HEK293 (cell line): ENCODE measurements at regions not wholly inside any gene's neighbourhood (a gene's known extent, or its start where the extent isn't known, plus 50 kb on each side); places are given as distances from the start of the nearest gene placed in this dataset.

Source experiments
- CTCF ChIA-PET: fragments of 350-600 bp; formaldehyde crosslinking; extraction: SDS; loops from one replicate; lab custom pipeline; 2021; ENCODE audit warnings: antibody characterized with exemption; lab: Yijun Ruan, JAX
- POLR2A ChIA-PET: fragments of 300-600 bp; formaldehyde crosslinking; extraction: SDS; loops from one replicate; lab custom pipeline; 2020; ENCODE audit warnings: antibody characterized with exemption, inconsistent platforms; lab: Yijun Ruan, JAX
- H3K27ac ChIP-seq: fragments of 200-500 bp; sonication (Bioruptor generic); 2 replicates; pipeline ENCODE4 v1.5.1; 2014; ENCODE audit warnings: low read depth, low read length, control low read depth, inconsistent platforms; ENCODE audit errors: extremely low read depth
- H3K36me3 ChIP-seq, 2 experiments: fragments of 200-500 bp in 1 of 2; sonication (Bioruptor generic) in 1 of 2; 1 replicate in 1 of 2; 2 replicates in 1 of 2; pipeline ENCODE4 v1.5.1; 2014 to 2017; ENCODE audit warnings: inconsistent platforms in 2 of 2, low read length in 2 of 2; ENCODE audit not compliant: control insufficient read depth in 2 of 2, insufficient read depth in 1 of 2
- H3K4me1 ChIP-seq: fragments of 200-500 bp; sonication (Bioruptor generic); 2 replicates; pipeline ENCODE4 v1.5.1; 2014; ENCODE audit warnings: mild to moderate bottlenecking, low read length, inconsistent platforms; ENCODE audit not compliant: control insufficient read depth, insufficient read depth
- H3K4me3 ChIP-seq: 2 replicates; pipeline ENCODE4 v1.5.1; 2011; ENCODE audit warnings: low read depth, mild to moderate bottlenecking, control low read depth, low read length, moderate library complexity
- H3K9me3 ChIP-seq: fragments of 200-500 bp; sonication (Bioruptor generic); 2 replicates; pipeline ENCODE4 v1.5.1; 2014; ENCODE audit warnings: low read depth, low read length, inconsistent platforms; ENCODE audit not compliant: control insufficient read depth, insufficient read depth
- GFI1B ChIP-seq: fragments of 450-650 bp; formaldehyde crosslinking; IDR thresholded peaks from 2 replicates; pipeline ENCODE4 v1.5.1; 2016; ENCODE audit warnings: missing biosample characterization, missing genetic modification characterization
- HOXC10 ChIP-seq: sonication (generic); formaldehyde crosslinking; IDR thresholded peaks from 2 replicates; pipeline ENCODE4 v1.8.1; 2023; ENCODE audit warnings: mild to moderate bottlenecking, missing genetic modification reagents
- OSR2 ChIP-seq: fragments of 450-650 bp; formaldehyde crosslinking; IDR thresholded peaks from 2 replicates; pipeline ENCODE4 v1.5.1; 2016; ENCODE audit warnings: missing biosample characterization, missing genetic modification characterization
- OVOL3 ChIP-seq: fragments of 450-650 bp; formaldehyde crosslinking; IDR thresholded peaks from 2 replicates; pipeline ENCODE4 v1.5.1; 2016; ENCODE audit warnings: missing biosample characterization, missing genetic modification characterization
- PRDM2 ChIP-seq: fragments of 450-650 bp; formaldehyde crosslinking; IDR thresholded peaks from 2 replicates; pipeline ENCODE4 v1.5.1; 2016; ENCODE audit warnings: missing biosample characterization, missing genetic modification characterization, borderline replicate concordance
- SP7 ChIP-seq: fragments of 450-650 bp; formaldehyde crosslinking; IDR thresholded peaks from 2 replicates; pipeline ENCODE4 v1.5.1; 2016; ENCODE audit warnings: missing biosample characterization, missing genetic modification characterization
- ZBTB48 ChIP-seq: fragments of 450-650 bp; formaldehyde crosslinking; IDR thresholded peaks from 2 replicates; pipeline ENCODE4 v1.5.1; 2016; ENCODE audit warnings: missing biosample characterization, missing genetic modification characterization
- ZNF112 ChIP-seq: fragments of 450-650 bp; formaldehyde crosslinking; IDR thresholded peaks from 2 replicates; pipeline ENCODE4 v1.5.0; 2017; ENCODE audit warnings: missing biosample characterization, missing genetic modification characterization
- ZNF148 ChIP-seq: fragments of 450-650 bp; formaldehyde crosslinking; IDR thresholded peaks from 2 replicates; pipeline ENCODE4 v1.5.0; 2017; ENCODE audit warnings: missing biosample characterization, missing genetic modification characterization, borderline replicate concordance
- ZNF2 ChIP-seq: fragments of 450-650 bp; formaldehyde crosslinking; IDR thresholded peaks from 2 replicates; pipeline ENCODE4 v1.5.1; 2016; ENCODE audit warnings: missing biosample characterization, missing genetic modification characterization
- ZNF214 ChIP-seq: fragments of 450-650 bp; formaldehyde crosslinking; IDR thresholded peaks from 2 replicates; pipeline ENCODE4 v1.5.1; 2017; ENCODE audit warnings: missing biosample characterization, mild to moderate bottlenecking, missing genetic modification characterization, borderline replicate concordance
- ZNF239 ChIP-seq: fragments of 450-650 bp; formaldehyde crosslinking; IDR thresholded peaks from 2 replicates; pipeline ENCODE4 v1.5.1; 2016; ENCODE audit warnings: missing biosample characterization, missing genetic modification characterization
- ZNF366 ChIP-seq: fragments of 450-650 bp; formaldehyde crosslinking; conservative IDR thresholded peaks from 2 replicates; pipeline ENCODE4 v1.5.1; 2016; ENCODE audit warnings: missing biosample characterization, missing genetic modification characterization
- ZNF426 ChIP-seq: fragments of 450-650 bp; formaldehyde crosslinking; IDR thresholded peaks from 2 replicates; pipeline ENCODE4 v1.5.1; 2017; ENCODE audit warnings: missing biosample characterization, missing genetic modification characterization, mild to moderate bottlenecking, inconsistent platforms, moderate library complexity
- ZNF561 ChIP-seq: fragments of 450-650 bp; IDR thresholded peaks from 2 replicates; pipeline ENCODE4 v1.5.1; 2018; ENCODE audit warnings: missing biosample characterization, missing genetic modification characterization, borderline replicate concordance
- ZNF639 ChIP-seq: fragments of 450-650 bp; formaldehyde crosslinking; IDR thresholded peaks from 2 replicates; pipeline ENCODE4 v1.5.1; 2016; ENCODE audit warnings: missing biosample characterization, missing genetic modification characterization
- ZNF664 ChIP-seq: fragments of 450-650 bp; formaldehyde crosslinking; IDR thresholded peaks from 2 replicates; pipeline ENCODE4 v1.5.1; 2016; ENCODE audit warnings: missing biosample characterization, missing genetic modification characterization
- ZNF707 ChIP-seq: fragments of 450-650 bp; formaldehyde crosslinking; IDR thresholded peaks from 2 replicates; pipeline ENCODE4 v1.5.1; 2016; ENCODE audit warnings: missing biosample characterization, missing genetic modification characterization
- ZNF830 ChIP-seq: fragments of 450-650 bp; IDR thresholded peaks from 2 replicates; pipeline ENCODE4 v1.5.0; 2018; ENCODE audit warnings: missing biosample characterization, missing genetic modification characterization, low read depth, mild to moderate bottlenecking, moderate library complexity
- ZSCAN30 ChIP-seq: fragments of 450-650 bp; IDR thresholded peaks from 2 replicates; pipeline ENCODE4 v1.5.1; 2018; ENCODE audit warnings: missing biosample characterization, mild to moderate bottlenecking, missing genetic modification characterization, moderate library complexity
- ZXDB ChIP-seq: fragments of 450-650 bp; formaldehyde crosslinking; IDR thresholded peaks from 2 replicates; pipeline ENCODE4 v1.5.1; 2016; ENCODE audit warnings: missing biosample characterization, missing genetic modification characterization

GRCh38 chr15:62862717-62863116 lies 179.8 kb upstream of the TPM1 start:
- no peak overlapping the region for H3K4me3 ChIP-seq
- TF ChIP-seq ZNF112: no peak
- no peak for TF ChIP-seq HOXC10 (CRISPR knock-in tag)
- CTCF ChIA-PET: no interaction called here
- no peaks in the 10 kb centered on the region for H3K36me3 ChIP-seq
- H3K4me1 ChIP-seq: no peaks in the 10 kb centered on the region
- H3K9me3 ChIP-seq: no peaks in the 10 kb centered on the region
- H3K27ac ChIP-seq: no peak overlapping the region
- POLR2A ChIA-PET: no interaction called here

- ChIA-PET CTCF (interaction anchor here (1.4 kb wide), 1 partner anchor 182 kb away, joined by 5 read pairs; no protein-coding TSS in a partner anchor), POLR2A (no interaction called here)
- TF ChIP-seq ZNF239 (tag by site-specific recombination): no peak
- no peak for TF ChIP-seq ZNF707 (tag by site-specific recombination)
- TF ChIP-seq ZNF148 (tag by site-specific recombination): no peak
- no peak for TF ChIP-seq SP7 (tag by site-specific recombination)
- Histone ChIP-seq H3K36me3 (no peaks in the 10 kb centered on the region), H3K4me3 (no peak overlapping the region), H3K27ac (no peak overlapping the region), H3K9me3 (no peaks in the 10 kb centered on the region), H3K4me1 (no peaks in the 10 kb centered on the region)
Observed at GRCh38 chr15:62866366-62866765, 176.2 kb upstream of the TPM1 start.

- Histone ChIP-seq H3K9me3 (no peaks in the 10 kb centered on the region), H3K36me3 (no peaks in the 10 kb centered on the region), H3K27ac (no peak overlapping the region), H3K4me3 (no peak overlapping the region), H3K4me1 (no peaks in the 10 kb centered on the region)
- POLR2A ChIA-PET: no interaction called here
- CTCF ChIA-PET: no interaction called here
- TF ChIP-seq ZNF366 (tag by site-specific recombination) (no peak), ZNF830 (tag by site-specific recombination) (no peak), OVOL3 (tag by site-specific recombination) (no peak), ZSCAN30 (tag by site-specific recombination) (no peak), ZNF639 (tag by site-specific recombination) (no peak), ZXDB (tag by site-specific recombination) (no peak), ZNF561 (no peak), ZBTB48 (tag by site-specific recombination) (no peak), ZNF426 (tag by site-specific recombination) (no peak), ZNF664 (no peak), GFI1B (tag by site-specific recombination) (no peak)
Observed at GRCh38 chr15:62867844-62868243, 174.7 kb upstream of the TPM1 start.

- CTCF ChIA-PET: interaction anchor here (0.5 to 0.7 kb wide), 2 partner anchors 13 to 17 kb away, joined by 4 to 5 read pairs; no protein-coding TSS in a partner anchor
- Histone ChIP-seq H3K27ac (no peak overlapping the region), H3K36me3 (no peaks in the 10 kb centered on the region), H3K4me3 (no peak overlapping the region), H3K9me3 (no peaks in the 10 kb centered on the region), H3K4me1 (no peaks in the 10 kb centered on the region)
- POLR2A ChIA-PET: no interaction called here
- TF ChIP-seq ZNF214 (no peak), PRDM2 (tag by site-specific recombination) (no peak), ZNF2 (tag by site-specific recombination) (no peak), OSR2 (no peak)
Observed at GRCh38 chr15:62868507-62868906, 174.0 kb upstream of the TPM1 start.
